ENCODE measurements at regions not wholly inside any gene's neighbourhood (a gene's known extent, or its start where the extent isn't known, plus 50 kb on each side); places are given as distances from the start of the nearest gene placed in this dataset.
A peak's percentile ranks its signal among the peaks of the same experiment; 100 is the strongest.

DNA sequence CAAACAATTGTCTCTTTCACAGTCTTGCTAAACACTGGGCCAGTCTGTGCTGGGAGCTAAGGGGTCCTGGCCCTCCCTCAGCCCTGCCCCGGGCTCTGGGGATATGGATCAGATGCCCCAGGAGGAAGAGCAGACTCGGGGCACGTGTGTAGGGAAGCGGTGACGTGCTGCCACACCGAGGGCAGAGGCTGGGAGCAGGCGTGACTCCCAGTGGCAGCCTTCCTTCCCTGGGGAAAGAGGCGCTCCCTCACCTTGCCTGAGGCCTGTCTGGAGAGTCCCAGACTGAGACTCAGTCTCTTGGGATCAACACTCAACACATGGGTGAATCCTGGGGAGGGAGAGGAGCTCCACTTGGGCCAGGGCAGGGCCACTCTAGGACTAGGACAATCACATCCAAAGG is 54.1 kb upstream of the GRIP2 start:
- TF ChIP-seq GATA3 (IDR thresholded peaks at IDR 0.05; ENCODE audit: borderline replicate concordance) = no peak
- TF ChIP-seq CEBPB (IDR thresholded peaks at IDR 0.05) = no peak
- no peak for TF ChIP-seq EHF (CRISPR knock-in tag; IDR thresholded peaks at IDR 0.05)
- TF ChIP-seq, protein P1, sequence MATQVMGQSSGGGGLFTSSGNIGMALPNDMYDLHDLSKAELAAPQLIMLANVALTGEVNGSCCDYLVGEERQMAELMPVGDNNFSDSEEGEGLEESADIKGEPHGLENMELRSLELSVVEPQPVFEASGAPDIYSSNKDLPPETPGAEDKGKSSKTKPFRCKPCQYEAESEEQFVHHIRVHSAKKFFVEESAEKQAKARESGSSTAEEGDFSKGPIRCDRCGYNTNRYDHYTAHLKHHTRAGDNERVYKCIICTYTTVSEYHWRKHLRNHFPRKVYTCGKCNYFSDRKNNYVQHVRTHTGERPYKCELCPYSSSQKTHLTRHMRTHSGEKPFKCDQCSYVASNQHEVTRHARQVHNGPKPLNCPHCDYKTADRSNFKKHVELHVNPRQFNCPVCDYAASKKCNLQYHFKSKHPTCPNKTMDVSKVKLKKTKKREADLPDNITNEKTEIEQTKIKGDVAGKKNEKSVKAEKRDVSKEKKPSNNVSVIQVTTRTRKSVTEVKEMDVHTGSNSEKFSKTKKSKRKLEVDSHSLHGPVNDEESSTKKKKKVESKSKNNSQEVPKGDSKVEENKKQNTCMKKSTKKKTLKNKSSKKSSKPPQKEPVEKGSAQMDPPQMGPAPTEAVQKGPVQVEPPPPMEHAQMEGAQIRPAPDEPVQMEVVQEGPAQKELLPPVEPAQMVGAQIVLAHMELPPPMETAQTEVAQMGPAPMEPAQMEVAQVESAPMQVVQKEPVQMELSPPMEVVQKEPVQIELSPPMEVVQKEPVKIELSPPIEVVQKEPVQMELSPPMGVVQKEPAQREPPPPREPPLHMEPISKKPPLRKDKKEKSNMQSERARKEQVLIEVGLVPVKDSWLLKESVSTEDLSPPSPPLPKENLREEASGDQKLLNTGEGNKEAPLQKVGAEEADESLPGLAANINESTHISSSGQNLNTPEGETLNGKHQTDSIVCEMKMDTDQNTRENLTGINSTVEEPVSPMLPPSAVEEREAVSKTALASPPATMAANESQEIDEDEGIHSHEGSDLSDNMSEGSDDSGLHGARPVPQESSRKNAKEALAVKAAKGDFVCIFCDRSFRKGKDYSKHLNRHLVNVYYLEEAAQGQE (IDR thresholded peaks at IDR 0.05) = no peak
- TF ChIP-seq CBX2 (IDR thresholded peaks at IDR 0.05; ENCODE audit: borderline replicate concordance, low read depth) = no peak
- FAIRE-seq (no peak), ATAC-seq (peak in 1 of 2 experiments; percentile 34; a peak in 2 of 6 replicates), DNase-seq (ENCODE audit: low read depth in 1 of 2, low spot score in 1 of 2) (no peak)
- ChIA-PET CTCF (interaction anchor here (1.6 kb wide), 1 partner anchor 187 kb away, joined by 3 read pairs; no protein-coding TSS in a partner anchor), POLR2A (no interaction called here)
- H3K4me1 ChIP-seq = no peaks in the 10 kb centered on the region
- no peak overlapping the region for H3K27ac ChIP-seq
- 72% methylated on average over 5 of the region's 8 CpGs for WGBS (ENCODE audit: missing lambda C conversion rate)
- H3K4me2 ChIP-seq = no peak overlapping the region
- no peaks in the 10 kb centered on the region for H3K9me3 ChIP-seq
- no peak overlapping the region for H3K4me3 ChIP-seq

DNA sequence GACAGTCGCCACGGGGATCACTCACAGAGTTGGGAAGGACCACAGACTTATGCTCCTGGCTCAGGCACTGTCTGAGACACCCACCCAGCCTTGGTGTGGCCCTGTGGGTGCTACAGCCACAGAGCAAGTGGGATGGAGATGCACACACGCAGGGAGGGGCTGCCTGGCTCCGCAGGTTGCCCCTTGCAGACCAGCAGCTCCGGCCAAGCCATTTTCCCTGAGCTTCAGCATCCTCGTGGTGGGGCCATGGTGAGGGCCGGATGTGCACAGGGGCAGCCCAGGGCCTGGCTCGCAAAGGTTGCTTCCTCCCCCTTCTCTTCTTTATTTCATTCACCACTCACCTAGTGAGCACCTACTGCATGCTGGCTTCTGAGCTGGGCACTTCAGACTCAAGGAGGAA is 55.4 kb upstream of the GRIP2 start:
- Histone ChIP-seq H3K4me3 (no peak overlapping the region), H3K27ac (no peak overlapping the region), H3K4me1 (no peaks in the 10 kb centered on the region), H3K4me2 (no peak overlapping the region), H3K9me3 (no peaks in the 10 kb centered on the region)
- no peak for TF ChIP-seq RCOR1 (IDR thresholded peaks at IDR 0.05; ENCODE audit: low read depth, low read length)
- ATAC-seq (no peak), DNase-seq (ENCODE audit: low read depth in 1 of 2, low spot score in 1 of 2) (no peak), FAIRE-seq (no peak)
- CTCF ChIA-PET = interaction anchor here (1.6 kb wide), 1 partner anchor 186 kb away, joined by 3 read pairs; no protein-coding TSS in a partner anchor
- POLR2A ChIA-PET = no interaction called here
- 75% methylated on average over 8 of the region's 8 CpGs for WGBS (ENCODE audit: missing lambda C conversion rate)

DNA sequence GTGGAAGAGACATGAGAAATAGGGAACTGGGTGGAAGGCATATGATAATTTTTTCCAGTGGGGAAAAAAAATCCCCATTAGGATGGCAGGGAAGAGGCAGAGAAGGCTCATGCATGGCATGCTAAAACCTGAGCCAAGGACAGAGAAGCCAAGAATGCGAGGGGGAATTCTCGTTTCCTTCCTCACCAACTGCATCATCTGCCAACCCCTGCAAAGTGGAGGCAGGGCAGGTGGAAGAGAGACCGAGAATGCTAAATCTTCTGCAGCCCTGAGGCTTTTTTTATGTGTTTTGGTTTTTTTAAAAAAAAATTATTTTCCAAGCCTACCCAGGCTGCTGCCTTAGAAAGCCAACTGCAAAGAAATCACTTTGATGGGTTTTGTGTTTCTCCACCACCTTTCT is 54.3 kb upstream of the CCDC174 start:
- H3K4me3 ChIP-seq = no peak overlapping the region
- no peak for FAIRE-seq

DNA sequence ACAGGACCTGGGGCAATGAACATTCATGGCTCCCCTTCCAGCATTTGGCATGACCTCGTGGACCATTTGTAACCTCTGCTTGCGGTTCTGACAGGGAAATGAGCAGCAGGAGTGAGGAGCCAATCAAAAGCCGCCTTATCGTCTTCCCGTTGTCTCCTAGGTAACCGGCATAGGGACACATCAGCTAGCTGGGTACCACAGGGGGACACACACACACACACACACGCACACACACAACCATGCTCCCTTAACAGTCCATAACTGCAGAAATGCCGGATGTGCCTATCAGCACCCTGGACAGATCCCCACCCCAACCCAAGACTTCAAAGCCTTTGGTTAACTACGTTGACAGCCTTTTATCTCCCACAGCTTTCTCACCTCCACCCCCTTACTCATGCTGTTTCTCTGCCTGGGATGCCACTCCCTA is 53.4 kb upstream of the CCDC174 start:
- DNase-seq (ENCODE audit: low read depth in 1 of 2, low spot score in 1 of 2) (peak; percentile 43 to 49), ATAC-seq (no peak), FAIRE-seq (no peak)
- Histone ChIP-seq H3K4me2 (no peak overlapping the region), H3K9me3 (no peaks in the 10 kb centered on the region), H3K27ac (no peak overlapping the region), H3K4me3 (no peak overlapping the region), H3K4me1 (0 out of 3 replicates have a peak, but pooled peaks cover 5% of the 10 kb centered on the region)
- POLR2A ChIA-PET = no interaction called here
- no peak for TF ChIP-seq SREBF2 (IDR thresholded peaks at IDR 0.05)
- TF ChIP-seq EHMT2 (IDR thresholded peaks at IDR 0.05; ENCODE audit: low read depth) = peak; percentile 99
- 0 out of 2 replicates have a peak, but pooled peaks have one; percentile 48 for TF ChIP-seq HOXB5 (CRISPR knock-in tag; IDR thresholded peaks at IDR 0.05)
- TF ChIP-seq, protein P2, sequence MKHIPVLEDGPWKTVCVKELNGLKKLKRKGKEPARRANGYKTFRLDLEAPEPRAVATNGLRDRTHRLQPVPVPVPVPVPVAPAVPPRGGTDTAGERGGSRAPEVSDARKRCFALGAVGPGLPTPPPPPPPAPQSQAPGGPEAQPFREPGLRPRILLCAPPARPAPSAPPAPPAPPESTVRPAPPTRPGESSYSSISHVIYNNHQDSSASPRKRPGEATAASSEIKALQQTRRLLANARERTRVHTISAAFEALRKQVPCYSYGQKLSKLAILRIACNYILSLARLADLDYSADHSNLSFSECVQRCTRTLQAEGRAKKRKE (CRISPR knock-in tag; IDR thresholded peaks at IDR 0.05; ENCODE audit: low read depth) = 0 out of 2 replicates have a peak, but pooled peaks have one; percentile 25
- TF ChIP-seq PHF8 (IDR thresholded peaks at IDR 0.05; ENCODE audit: borderline replicate concordance, low read depth) = no peak
- TF ChIP-seq HDAC2 (IDR thresholded peaks at IDR 0.05) = no peak
- no peak for TF ChIP-seq CEBPB (IDR thresholded peaks at IDR 0.05)
- peak; percentile 65; the same call in 1 of the 2 replicates for TF ChIP-seq FOXS1 (CRISPR knock-in tag; IDR thresholded peaks at IDR 0.05)
- 0 out of 2 replicates have a peak, but pooled peaks have one; percentile 40 for TF ChIP-seq HOXB13 (CRISPR knock-in tag; IDR thresholded peaks at IDR 0.05; ENCODE audit: low read depth)
- TF ChIP-seq, protein P1 (IDR thresholded peaks at IDR 0.05) = peak; percentile 97
- TF ChIP-seq, protein P3, sequence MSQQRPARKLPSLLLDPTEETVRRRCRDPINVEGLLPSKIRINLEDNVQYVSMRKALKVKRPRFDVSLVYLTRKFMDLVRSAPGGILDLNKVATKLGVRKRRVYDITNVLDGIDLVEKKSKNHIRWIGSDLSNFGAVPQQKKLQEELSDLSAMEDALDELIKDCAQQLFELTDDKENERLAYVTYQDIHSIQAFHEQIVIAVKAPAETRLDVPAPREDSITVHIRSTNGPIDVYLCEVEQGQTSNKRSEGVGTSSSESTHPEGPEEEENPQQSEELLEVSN (IDR thresholded peaks at IDR 0.05; ENCODE audit: borderline replicate concordance, low read depth) = no peak
- no peak for TF ChIP-seq CBX2 (IDR thresholded peaks at IDR 0.05; ENCODE audit: borderline replicate concordance, low read depth)
- no peak for TF ChIP-seq MAFK (IDR thresholded peaks at IDR 0.05; ENCODE audit: partially characterized antibody)
- WGBS (ENCODE audit: missing lambda C conversion rate) = 28% methylated on average over 8 of the region's 9 CpGs
- CTCF ChIA-PET = interaction anchor here (0.7 to 1.6 kb wide), 4 partner anchors 9 to 71 kb away, joined by 3 to 4 read pairs (median 3); no protein-coding TSS in a partner anchor

More for the DNA sequence above, 54.3 kb upstream of the CCDC174 start:
- no peak overlapping the region for H3K4me2 ChIP-seq
- no peaks in the 10 kb centered on the region for H3K9me3 ChIP-seq
- H3K27ac ChIP-seq = no peak overlapping the region
- POLR2A ChIA-PET = no interaction called here
- WGBS (ENCODE audit: missing lambda C conversion rate) = 34% methylated on average over 3 of the region's 3 CpGs
- H3K4me1 ChIP-seq = 0 out of 3 replicates have a peak, but pooled peaks cover 3% of the 10 kb centered on the region
- ATAC-seq (no peak), DNase-seq (ENCODE audit: low read depth in 1 of 2, low spot score in 1 of 2) (no peak)
- CTCF ChIA-PET = interaction anchor here (1.0 to 1.6 kb wide), 2 partner anchors 10 to 12 kb away, joined by 3 to 4 read pairs; no protein-coding TSS in a partner anchor
- TF ChIP-seq FOXS1 (CRISPR knock-in tag; IDR thresholded peaks at IDR 0.05) (no peak), JUNB (IDR thresholded peaks at IDR 0.05) (no peak), TFCP2L1 (CRISPR knock-in tag; IDR thresholded peaks at IDR 0.05) (no peak), CEBPB (IDR thresholded peaks at IDR 0.05) (no peak), TP53 (CRISPR knock-in tag; IDR thresholded peaks at IDR 0.05) (no peak)

All from A549 (cell line).